Smooth muscle cell of the brain vasculature (primary cell): ENCODE measurements at regions not wholly inside any gene's neighbourhood (a gene's known extent, or its start where the extent isn't known, plus 50 kb on each side); places are given as distances from the start of the nearest gene placed in this dataset.

Experiments
- DNase-seq: peaks from one replicate; pipeline ENCODE4 v3.0.0-alpha.2; 2012; ENCODE audit warnings: low read depth, low spot score

DNA sequence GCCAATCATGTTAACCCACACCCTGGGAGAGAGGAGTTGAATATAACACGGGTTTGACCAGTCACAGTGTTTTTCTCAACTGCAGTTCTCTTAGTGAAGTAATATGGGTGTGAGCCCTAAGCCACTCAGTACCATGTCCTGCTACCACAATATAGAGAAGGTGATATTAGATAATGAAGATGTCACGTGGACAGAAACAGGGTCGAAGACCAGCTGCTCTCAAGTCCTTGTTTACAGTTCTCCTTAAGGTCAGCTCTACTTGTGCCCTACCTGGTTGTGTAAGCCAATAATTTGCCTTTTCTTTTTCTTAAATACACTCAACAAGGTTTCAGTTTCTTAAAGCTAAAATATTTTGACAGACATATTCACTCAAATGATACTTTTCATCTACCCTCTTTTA, 128.3 kb upstream of the POT1 start:
- no peak for DNase-seq

DNA sequence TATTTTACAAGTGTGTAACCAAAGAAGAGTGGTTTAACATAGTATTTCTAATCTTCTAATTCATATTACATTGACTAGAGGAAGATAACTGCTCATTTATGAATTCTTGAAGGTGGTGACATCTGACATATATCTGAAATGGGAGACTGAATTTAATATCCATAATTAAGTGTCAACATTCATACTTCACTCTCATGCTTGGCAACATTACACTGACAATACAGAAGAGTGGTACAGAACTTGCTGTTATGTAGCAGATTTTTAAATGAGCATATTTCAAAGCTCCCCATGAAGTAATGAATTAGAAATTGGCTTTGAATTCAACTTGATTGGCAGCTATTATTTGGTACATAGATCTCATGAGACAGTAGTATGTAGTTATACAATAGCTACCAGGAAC, 125.8 kb upstream of the POT1 start:
- DNase-seq = no peak

DNA sequence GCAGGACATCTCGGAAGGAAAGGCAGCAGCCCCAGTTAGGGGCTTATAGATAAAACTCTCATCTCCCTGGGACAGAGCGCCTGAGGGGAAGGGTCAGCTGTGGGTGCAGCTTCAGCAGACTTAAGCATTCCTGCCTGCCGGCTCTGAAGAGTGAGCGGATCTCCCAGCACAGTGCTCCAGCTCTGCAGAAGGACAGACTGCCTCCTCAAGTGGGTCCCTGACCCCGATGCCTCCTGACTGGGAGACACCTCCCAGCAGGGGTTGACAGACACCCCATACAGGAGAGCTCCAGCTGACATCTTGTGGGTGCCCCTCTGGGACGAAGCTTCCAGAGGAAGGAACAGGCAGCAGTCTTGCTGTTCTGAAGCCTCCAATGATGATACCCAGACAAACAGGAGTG, 117.1 kb upstream of the POT1 start:
- no peak for DNase-seq

DNA sequence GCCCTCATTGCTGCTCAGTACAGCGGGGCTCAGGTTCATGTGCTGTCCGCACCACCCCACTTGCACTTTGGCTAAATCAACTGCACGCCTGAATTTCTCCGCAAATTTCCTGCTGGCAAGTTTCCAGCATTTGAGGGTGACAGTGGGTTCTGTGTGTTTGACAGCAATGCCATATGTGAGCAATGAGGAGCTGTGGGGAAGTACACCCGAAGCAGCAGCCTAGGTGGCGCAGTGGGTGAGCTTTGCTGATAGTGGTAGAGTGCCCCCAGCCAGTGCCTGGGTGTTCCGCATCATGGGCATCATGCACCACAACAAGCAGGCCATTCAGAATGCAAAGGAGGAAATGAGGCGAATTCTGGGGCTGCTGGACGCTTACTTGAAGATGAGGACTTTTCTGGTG, 103.9 kb upstream of the POT1 start:
- no peak for DNase-seq

DNA sequence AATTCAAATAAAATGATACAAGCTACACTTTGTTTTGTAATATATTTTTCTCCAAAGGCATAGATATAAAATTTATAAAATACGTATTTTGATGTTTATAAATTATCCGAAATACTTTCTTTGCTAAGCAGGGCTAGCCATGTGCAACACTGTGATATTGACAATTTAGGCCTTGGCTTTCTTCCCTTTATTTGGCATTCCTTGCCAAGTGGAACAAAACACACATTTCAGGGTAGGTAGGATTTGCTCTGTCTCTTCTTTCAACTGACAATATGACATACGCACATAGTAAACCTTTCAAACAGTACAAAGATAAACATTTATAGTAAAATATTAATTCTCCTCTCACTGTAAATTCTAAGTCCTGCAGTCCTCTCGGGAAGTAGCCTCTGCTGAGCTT, 103.3 kb upstream of the POT1 start:
- DNase-seq = no peak

DNA sequence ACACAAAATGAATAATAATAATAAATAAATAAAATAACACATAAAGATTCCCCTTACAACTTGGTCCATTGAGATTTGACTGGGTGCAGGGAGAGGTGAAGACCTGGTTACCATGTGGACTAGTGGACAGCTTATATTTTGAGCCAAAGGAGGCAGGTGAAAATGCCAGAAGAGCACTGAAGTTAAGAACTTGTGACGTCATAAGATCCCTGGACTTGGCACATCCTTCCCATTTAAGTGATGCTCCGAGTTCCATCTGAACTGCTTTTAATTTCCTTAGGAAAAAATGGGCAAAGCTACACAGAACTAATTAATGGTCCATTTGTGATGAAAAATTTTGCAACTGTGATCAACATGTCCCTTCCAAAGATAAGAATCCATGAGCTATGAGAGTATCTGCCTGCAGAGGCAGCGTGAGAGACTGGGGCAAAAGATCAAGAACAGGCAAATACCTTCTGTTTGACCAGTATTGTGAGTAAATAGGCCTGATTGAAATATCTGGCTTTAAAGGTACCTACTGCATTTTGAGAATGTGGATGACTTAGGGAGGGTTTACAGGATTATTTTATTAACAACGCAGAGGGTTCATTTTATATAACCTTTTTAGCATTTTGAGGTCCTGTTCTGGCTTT, 101.2 kb upstream of the POT1 start:
- no peak for DNase-seq

DNA sequence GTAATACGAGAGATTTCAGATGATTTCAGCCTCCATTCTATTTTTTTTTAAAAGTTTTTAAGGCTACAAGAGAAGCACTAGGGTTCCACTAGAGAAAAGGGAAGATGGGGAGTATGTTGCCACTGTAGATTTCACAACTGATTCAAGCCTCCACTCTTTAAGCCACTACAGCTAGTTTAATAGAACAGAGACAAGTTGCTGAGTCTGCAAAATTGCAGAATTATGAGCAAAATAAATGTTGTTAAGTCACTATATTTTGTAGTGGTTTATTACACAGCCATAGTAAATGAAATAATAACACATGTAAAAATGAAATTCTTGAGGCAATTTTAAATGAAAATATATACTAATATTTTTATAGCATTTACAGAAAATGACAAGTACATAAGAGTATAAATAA, 96.0 kb upstream of the POT1 start:
- DNase-seq = no peak

DNA sequence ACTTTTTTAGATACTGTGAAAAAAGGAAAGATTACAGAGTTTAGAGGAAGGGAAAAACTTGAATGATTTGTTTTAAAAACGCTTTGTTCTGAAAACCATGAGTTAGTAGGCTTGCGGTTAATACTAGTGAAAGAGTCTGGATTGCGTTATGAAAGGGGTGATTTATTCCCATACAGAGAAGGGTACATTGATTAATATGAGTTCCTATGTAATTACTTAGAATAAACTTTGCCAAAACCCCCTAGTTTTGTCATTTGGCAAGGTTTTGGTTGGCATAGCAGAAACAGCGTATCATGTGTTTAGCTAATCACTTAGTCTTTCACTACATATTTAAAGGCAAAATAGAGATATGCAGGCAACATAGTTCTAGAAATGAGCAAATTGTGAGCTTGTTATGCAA, 91.2 kb upstream of the POT1 start:
- no peak for DNase-seq

DNA sequence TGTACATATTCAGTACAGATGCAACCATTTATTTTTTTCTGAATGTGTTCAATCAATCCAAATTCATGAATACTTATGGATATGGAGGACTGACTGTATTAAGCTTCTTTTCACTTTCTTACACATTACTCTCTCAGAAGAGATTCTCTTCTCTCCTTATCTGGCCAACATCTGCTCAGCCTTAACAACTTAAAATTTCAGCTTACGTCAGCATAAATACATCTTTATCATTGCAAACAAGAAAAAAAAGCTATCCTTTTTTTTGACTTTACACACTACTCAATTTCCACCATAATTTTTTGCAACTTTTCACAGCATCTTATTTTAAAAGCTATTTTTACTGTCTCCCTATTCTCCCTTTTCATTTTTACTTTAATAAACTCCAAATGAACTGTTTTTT, 80.9 kb upstream of the POT1 start:
- no peak for DNase-seq

DNA sequence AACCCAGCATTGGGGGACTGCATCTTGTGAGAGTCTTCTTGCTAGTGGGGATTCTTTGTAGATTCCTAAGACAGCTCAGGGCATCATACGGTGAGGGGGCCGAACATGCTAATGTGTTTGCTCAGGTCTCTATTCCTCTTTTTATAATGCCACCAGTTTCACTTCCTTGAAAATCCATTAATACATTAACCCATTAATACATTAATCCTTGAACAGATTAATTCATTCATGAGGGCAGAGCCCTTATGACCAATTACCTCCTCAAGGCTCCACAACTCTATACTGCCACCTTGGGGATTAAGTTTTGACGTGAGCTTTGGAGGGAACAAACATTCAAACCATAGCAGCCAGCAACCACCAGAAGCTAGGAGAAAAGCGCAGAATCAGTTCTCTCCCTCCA, 67.2 kb upstream of the POT1 start:
- no peak for DNase-seq

DNA sequence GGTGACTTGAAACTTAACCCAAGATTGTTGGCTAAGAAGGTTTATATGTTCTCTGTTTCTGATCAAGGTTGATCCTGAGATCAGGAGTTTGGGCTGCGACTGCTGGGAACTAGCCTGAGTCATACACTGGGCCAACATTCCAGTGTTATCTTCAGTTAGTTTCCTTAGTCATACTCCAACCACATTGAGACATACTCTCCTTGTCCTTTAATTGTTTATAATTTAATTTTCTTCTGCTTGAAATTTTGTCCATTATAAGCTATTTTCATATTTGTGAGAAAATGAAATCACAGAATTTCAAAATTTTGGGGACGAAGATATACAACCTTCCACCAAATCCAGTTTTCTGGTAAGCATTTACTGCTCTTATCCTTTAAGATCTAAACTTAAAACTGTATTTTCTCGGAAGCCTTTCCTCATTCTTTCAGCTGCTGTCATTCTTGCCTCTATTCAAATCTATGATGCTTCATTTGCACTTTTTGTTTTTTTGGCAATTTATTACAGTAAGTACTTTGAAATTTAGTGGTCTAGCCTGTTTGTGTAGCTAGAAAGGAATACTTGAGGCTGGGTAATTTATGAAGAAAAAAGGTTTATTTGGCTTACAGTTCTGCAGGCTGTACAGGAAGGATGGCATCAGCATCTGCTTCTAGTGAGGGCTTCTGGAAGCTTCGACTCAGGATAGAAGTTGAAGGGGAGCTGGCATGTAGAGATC, 63.4 kb upstream of the POT1 start:
- no peak for DNase-seq

DNA sequence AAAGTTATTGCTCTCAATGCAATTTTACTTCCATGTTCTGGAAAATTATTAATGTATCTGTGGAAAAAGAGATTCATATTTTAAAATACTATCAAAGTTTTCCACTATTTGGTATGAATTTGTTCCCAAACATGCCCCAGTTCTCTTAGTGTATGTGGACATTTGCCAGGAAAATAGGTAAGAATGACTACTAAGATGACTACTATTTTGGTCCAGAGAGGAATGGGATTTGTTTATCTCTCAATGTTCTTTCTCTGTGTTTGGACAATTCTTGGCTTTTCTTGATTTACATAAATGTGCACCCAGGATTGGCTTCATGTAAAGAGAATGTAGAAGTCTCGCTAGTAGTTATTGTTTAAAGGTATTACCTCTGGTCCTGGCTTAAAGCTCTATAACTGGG, 60.3 kb upstream of the POT1 start:
- no peak for DNase-seq
